DOHH2 (cell line): ENCODE measurements at regions not wholly inside any gene's neighbourhood (a gene's known extent, or its start where the extent isn't known, plus 50 kb on each side); places are given as distances from the start of the nearest gene placed in this dataset.

Source experiments
- H3F3A ChIP-seq: fragments of 200-600 bp; sonication (generic), shearing (Covaris generic); 2 replicates; pipeline ENCODE4 v1.6.0; 2016; ENCODE audit warnings: antibody characterized with exemption, mild to moderate bottlenecking; ENCODE audit not compliant: control insufficient read depth, insufficient read depth
- H3K27ac ChIP-seq: fragments of 200-600 bp; sonication (generic); 2 replicates; pipeline ENCODE4 v1.5.1; 2014; ENCODE audit warnings: low read depth, mild to moderate bottlenecking, low read length, moderate library complexity
- H3K27me3 ChIP-seq: fragments of 200-600 bp; sonication (generic); 2 replicates; pipeline ENCODE4 v1.6.1; 2014; ENCODE audit warnings: mild to moderate bottlenecking, low read length, mixed read lengths; ENCODE audit not compliant: control insufficient read depth
- H3K36me3 ChIP-seq: fragments of 200-600 bp; sonication (generic); 2 replicates; pipeline ENCODE4 v1.6.1; 2014; ENCODE audit warnings: mild to moderate bottlenecking, low read length, moderate library complexity, mixed read lengths; ENCODE audit not compliant: control insufficient read depth
- H3K4me1 ChIP-seq: fragments of 200-600 bp; sonication (generic); 2 replicates; pipeline ENCODE4 v1.6.1; 2014; ENCODE audit warnings: mild to moderate bottlenecking, low read length, mixed read lengths; ENCODE audit not compliant: control insufficient read depth
- H3K4me2 ChIP-seq: fragments of 200-600 bp; sonication (generic); 2 replicates; pipeline ENCODE4 v1.6.0; 2014; ENCODE audit warnings: mild to moderate bottlenecking, low read length, moderate library complexity
- H3K4me3 ChIP-seq: fragments of 200-600 bp; sonication (generic); 2 replicates; pipeline ENCODE4 v1.5.1; 2014; ENCODE audit warnings: mild to moderate bottlenecking, low read length, mixed read lengths
- H3K79me2 ChIP-seq: fragments of 200-600 bp; sonication (generic); 2 replicates; pipeline ENCODE4 v1.6.1; 2014; ENCODE audit warnings: mild to moderate bottlenecking, low read length, mixed read lengths; ENCODE audit not compliant: control insufficient read depth
- H3K9me2 ChIP-seq: fragments of 200-600 bp; sonication (generic); replicated peaks from 2 replicates; pipeline ENCODE4 v1.6.1; 2014; ENCODE audit warnings: mild to moderate bottlenecking, low read length, mixed read lengths; ENCODE audit not compliant: control insufficient read depth
- H3K9me3 ChIP-seq: fragments of 200-600 bp; sonication (generic); 2 replicates; pipeline ENCODE4 v1.6.1; 2014; ENCODE audit warnings: antibody characterized with exemption, low read length, mixed read lengths; ENCODE audit not compliant: control insufficient read depth, insufficient read depth
- H4K20me1 ChIP-seq: fragments of 200-600 bp; sonication (generic); 2 replicates; pipeline ENCODE4 v1.6.0; 2014; ENCODE audit warnings: low read depth, mild to moderate bottlenecking, antibody characterized with exemption, low read length, moderate library complexity; ENCODE audit not compliant: control insufficient read depth, insufficient read depth
- EZH2phosphoT487 ChIP-seq: fragments of 200-600 bp; sonication (generic); IDR thresholded peaks from 2 replicates; pipeline ENCODE4 v1.6.1; 2017; ENCODE audit warnings: borderline replicate concordance, mild to moderate bottlenecking, antibody characterized with exemption, low read length, moderate library complexity, mixed read lengths
- TF ChIP-seq, protein P1 (sequence below): fragments of 200-600 bp; sonication (generic); IDR thresholded peaks from one replicate; pipeline ENCODE4 v1.5.1; 2014; ENCODE audit warnings: antibody characterized with exemption, mild to moderate bottlenecking, low read depth, low read length; ENCODE audit not compliant: poor library complexity, severe bottlenecking

DNA sequence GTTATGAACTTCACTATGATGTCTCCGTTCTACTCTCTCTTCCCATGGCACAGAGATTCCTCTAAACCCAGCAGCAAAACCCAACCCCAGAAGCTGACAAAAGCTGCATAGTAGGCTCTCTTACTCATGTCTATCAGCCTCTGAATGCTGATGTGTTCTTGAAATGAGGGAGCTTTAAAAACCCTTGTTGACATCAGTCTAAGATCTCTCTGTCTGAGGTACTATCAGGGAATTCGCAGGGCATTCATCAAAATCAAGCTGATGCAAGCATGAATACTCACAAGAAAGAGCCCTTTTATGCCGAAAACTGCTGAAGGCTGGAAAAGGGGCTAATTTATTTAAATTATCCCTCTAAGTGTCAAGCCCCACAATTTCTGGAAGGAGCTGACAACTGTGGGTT lies 710.6 kb upstream of the FANCL start:
- no peak overlapping the region for H3K4me3 ChIP-seq
- no peak for TF ChIP-seq EZH2phosphoT487
- TF ChIP-seq, protein P1, sequence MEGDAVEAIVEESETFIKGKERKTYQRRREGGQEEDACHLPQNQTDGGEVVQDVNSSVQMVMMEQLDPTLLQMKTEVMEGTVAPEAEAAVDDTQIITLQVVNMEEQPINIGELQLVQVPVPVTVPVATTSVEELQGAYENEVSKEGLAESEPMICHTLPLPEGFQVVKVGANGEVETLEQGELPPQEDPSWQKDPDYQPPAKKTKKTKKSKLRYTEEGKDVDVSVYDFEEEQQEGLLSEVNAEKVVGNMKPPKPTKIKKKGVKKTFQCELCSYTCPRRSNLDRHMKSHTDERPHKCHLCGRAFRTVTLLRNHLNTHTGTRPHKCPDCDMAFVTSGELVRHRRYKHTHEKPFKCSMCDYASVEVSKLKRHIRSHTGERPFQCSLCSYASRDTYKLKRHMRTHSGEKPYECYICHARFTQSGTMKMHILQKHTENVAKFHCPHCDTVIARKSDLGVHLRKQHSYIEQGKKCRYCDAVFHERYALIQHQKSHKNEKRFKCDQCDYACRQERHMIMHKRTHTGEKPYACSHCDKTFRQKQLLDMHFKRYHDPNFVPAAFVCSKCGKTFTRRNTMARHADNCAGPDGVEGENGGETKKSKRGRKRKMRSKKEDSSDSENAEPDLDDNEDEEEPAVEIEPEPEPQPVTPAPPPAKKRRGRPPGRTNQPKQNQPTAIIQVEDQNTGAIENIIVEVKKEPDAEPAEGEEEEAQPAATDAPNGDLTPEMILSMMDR, result no peak
- H3K9me3 ChIP-seq, result no peaks in the 10 kb centered on the region
- H3K27ac ChIP-seq, result no peak overlapping the region
- no peaks in the 10 kb centered on the region for H3K9me2 ChIP-seq
- H3K4me1 ChIP-seq, result no peaks in the 10 kb centered on the region
- H3K27me3 ChIP-seq, result no peaks in the 10 kb centered on the region
- no peaks in the 10 kb centered on the region for H3K36me3 ChIP-seq
- H3F3A ChIP-seq, result no peaks in the 10 kb centered on the region
- H3K4me2 ChIP-seq, result no peak overlapping the region
- H3K79me2 ChIP-seq, result no peaks in the 10 kb centered on the region
- no peaks in the 10 kb centered on the region for H4K20me1 ChIP-seq

DNA sequence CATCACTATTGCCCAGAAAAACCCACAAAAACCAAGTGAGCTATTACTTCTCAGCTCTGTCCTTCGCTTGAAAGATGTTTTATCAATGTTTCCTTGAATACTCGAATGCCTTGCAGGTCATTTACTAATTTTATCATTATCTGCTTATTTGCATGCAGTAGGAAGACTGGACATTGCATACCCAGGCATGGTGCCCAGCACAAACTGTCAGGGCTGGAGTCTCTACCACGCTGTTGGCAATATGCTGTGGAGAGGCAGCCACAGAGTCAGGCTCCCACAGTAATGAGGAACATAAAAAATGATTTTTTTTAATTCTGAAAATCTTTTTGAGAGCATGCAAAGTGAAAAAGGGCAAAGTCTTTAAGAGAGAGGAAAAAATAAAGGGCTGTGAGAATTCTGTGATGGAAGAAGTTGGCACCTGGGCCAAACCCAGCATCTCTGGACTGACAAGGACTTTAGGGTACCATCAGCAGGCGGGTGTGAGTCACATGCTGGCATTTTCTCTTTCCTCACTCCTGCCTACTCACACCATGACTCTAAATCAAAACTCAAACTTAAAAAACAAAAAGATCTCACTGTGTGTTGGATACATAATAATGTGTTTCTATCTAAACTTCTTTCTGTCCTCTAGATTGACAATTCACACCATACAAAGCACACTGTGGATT lies 709.8 kb upstream of the FANCL start:
- Histone ChIP-seq H4K20me1 (no peaks in the 10 kb centered on the region), H3K27ac (no peak overlapping the region), H3K4me2 (no peak overlapping the region), H3K4me1 (no peaks in the 10 kb centered on the region), H3K27me3 (no peaks in the 10 kb centered on the region), H3K79me2 (no peaks in the 10 kb centered on the region), H3K9me3 (no peaks in the 10 kb centered on the region), H3K36me3 (no peaks in the 10 kb centered on the region), H3K9me2 (no peaks in the 10 kb centered on the region), H3F3A (no peaks in the 10 kb centered on the region), H3K4me3 (no peak overlapping the region)
- no peak for TF ChIP-seq EZH2phosphoT487
- TF ChIP-seq, protein P1, result no peak

DNA sequence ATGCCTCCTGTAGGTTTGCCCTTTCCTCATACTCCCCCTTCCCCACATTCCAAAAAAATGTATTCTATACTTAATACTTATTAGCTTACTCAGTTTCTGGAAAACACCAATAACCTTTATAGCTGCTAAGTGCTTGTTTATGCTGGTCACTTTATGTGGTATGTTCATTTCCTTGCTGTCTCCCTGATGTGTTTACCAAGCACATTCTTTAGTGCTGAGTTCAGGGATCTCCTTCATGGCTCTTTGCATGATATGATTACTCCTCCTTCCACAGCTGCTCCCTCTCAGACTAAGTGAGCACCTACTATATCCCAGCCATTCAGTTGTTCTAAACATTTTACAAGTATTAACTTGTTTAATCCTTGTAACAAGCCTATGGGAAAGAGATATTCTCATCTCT lies 698.3 kb upstream of the FANCL start:
- no peaks in the 10 kb centered on the region for H3K79me2 ChIP-seq
- H3K4me1 ChIP-seq, result no peaks in the 10 kb centered on the region
- H3F3A ChIP-seq, result no peaks in the 10 kb centered on the region
- no peak overlapping the region for H3K4me3 ChIP-seq
- H3K27ac ChIP-seq, result no peak overlapping the region
- no peaks in the 10 kb centered on the region for H3K36me3 ChIP-seq
- H3K9me3 ChIP-seq, result no peaks in the 10 kb centered on the region; the same call in 1 of the 2 replicates
- H4K20me1 ChIP-seq, result no peaks in the 10 kb centered on the region
- H3K9me2 ChIP-seq, result no peaks in the 10 kb centered on the region
- H3K4me2 ChIP-seq, result no peak overlapping the region
- TF ChIP-seq EZH2phosphoT487, result no peak
- TF ChIP-seq, protein P1, result no peak
- H3K27me3 ChIP-seq, result no peaks in the 10 kb centered on the region
